Stimulated activated effector memory CD8-positive, alpha-beta T cell treated with anti-CD3 and anti-CD28 coated beads, Interleukin-12 subunit alpha, Interleukin-12 subunit beta, amount 100 ng/mL, for 72 hours (primary cell): ENCODE measurements at regions not wholly inside any gene's neighbourhood (a gene's known extent, or its start where the extent isn't known, plus 50 kb on each side); places are given as distances from the start of the nearest gene placed in this dataset.

Experiments
- ATAC-seq: fragments of 150-1000 bp; cut with Tn5 transposase; 2 replicates; pipeline ENCODE4 v1.10.0; 2021
- DNase-seq, 2 donors: peaks; one replicate each; pipeline ENCODE4 v3.0.0; 2021 to 2022; ENCODE audit warnings: low spot score in 2 of 2
- H3K27ac Mint-ChIP-seq: one replicate; pipeline ENCODE4 v1.8.0; 2022; ENCODE audit warnings: mild to moderate bottlenecking, mixed read lengths
- H3K36me3 Mint-ChIP-seq: one replicate; pipeline ENCODE4 v1.8.0; 2022; ENCODE audit warnings: mild to moderate bottlenecking, mixed read lengths
- H3K4me1 Mint-ChIP-seq: one replicate; pipeline ENCODE4 v1.8.0; 2022; ENCODE audit warnings: mixed read lengths
- H3K4me3 Mint-ChIP-seq: one replicate; pipeline ENCODE4 v1.8.0; 2022; ENCODE audit warnings: mild to moderate bottlenecking, mixed read lengths
- H3K9me3 Mint-ChIP-seq: one replicate; pipeline ENCODE4 v1.8.0; 2022; ENCODE audit warnings: mixed read lengths

- no peak overlapping the region for H3K4me3 Mint-ChIP-seq
- peaks cover 9% of the 10 kb centered on the region for H3K9me3 Mint-ChIP-seq
- H3K4me1 Mint-ChIP-seq, result no peaks in the 10 kb centered on the region
- no peak for DNase-seq
- H3K27ac Mint-ChIP-seq, result no peak overlapping the region
- no peaks in the 10 kb centered on the region for H3K36me3 Mint-ChIP-seq
- ATAC-seq, result no peak
Observed at GRCh38 chr9:82543726-82544125, 519.2 kb downstream of the RASEF start.

DNA sequence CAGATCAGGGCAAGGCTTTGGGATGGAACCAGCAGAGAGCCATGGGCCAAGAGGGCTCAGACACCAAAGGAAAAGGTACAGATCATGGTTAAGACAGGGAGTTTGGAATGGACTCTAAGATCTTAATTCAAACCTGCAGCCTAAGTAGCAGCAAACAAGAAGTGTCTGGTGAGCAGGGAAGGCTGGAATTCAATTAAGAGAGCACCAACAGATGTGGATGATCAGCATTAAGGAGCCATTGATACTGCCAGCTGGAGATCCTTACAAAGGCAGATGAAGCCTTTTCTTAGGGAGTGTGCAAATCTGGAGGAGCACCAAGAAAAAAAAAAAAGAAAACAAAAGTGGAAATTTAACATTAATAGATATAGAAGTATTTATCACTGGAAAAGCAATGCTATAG lies 516.8 kb downstream of the RASEF start:
- no peaks in the 10 kb centered on the region for H3K4me1 Mint-ChIP-seq
- peaks cover 6% of the 10 kb centered on the region for H3K9me3 Mint-ChIP-seq
- no peaks in the 10 kb centered on the region for H3K36me3 Mint-ChIP-seq
- H3K27ac Mint-ChIP-seq, result no peak overlapping the region
- DNase-seq (no peak), ATAC-seq (no peak)
- no peak overlapping the region for H3K4me3 Mint-ChIP-seq

DNA sequence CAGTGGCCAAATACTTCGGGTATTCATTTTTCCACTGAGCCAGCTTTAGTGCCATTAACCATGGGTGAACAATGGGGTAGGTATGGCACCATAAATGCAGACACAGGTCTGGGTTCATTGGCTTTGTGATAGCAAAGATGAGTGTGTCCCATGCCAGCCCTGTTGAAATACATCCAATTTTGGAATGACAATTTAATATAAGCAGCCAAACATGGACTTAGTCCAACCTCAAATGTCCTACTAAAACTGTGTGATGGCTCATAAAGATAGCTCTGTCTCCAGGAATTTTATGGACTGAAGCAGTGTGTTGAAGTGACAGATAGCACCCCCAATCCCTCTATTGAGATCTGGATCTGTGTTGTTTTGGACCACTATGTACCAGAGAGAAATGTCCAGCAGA lies 514.9 kb downstream of the RASEF start:
- Mint-ChIP-seq H3K9me3 (peaks cover 3% of the 10 kb centered on the region), H3K27ac (no peak overlapping the region), H3K4me3 (no peak overlapping the region), H3K4me1 (no peaks in the 10 kb centered on the region), H3K36me3 (no peaks in the 10 kb centered on the region)
- DNase-seq, result no peak
- no peak for ATAC-seq

DNA sequence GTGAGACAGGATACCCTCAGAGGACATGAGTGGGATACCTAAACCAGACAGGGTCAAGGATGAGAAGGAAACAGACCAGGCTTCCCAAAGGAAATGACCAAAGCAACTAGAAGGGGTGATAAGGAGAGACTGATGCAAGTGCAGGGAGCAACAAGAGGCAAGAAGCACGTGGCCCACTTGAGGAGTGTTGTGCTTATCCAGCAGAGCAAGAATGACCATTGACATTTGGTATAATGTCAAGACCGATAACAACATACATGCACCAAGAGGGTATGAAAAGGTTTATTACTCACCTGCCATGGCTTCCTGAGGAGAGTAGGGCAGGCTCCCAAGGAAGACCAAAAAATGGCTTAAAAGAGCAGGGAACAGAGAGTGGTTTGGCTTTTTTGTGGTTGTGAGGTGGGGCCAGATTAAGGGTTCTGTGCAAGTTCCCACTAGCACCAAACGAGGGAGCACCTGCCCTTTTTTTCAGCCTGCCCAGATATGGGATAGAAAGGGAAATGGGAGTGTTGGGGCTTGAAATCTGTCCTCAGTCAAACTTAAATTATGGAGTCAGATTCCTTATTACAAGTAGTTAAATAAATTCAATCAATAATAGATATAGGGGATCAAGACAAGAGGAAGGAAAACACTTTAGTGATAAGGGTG lies 513.6 kb downstream of the RASEF start:
- ATAC-seq (no peak), DNase-seq (no peak)
- Mint-ChIP-seq H3K36me3 (no peaks in the 10 kb centered on the region), H3K27ac (no peak overlapping the region), H3K4me3 (no peak overlapping the region), H3K9me3 (peaks cover 3% of the 10 kb centered on the region), H3K4me1 (no peaks in the 10 kb centered on the region)

- no peak overlapping the region for H3K4me3 Mint-ChIP-seq
- ATAC-seq (no peak), DNase-seq (no peak)
- no peaks in the 10 kb centered on the region for H3K4me1 Mint-ChIP-seq
- no peak overlapping the region for H3K27ac Mint-ChIP-seq
- H3K9me3 Mint-ChIP-seq, result no peaks in the 10 kb centered on the region
- no peaks in the 10 kb centered on the region for H3K36me3 Mint-ChIP-seq
Observed at GRCh38 chr9:82552784-82553183, 510.2 kb downstream of the RASEF start.

DNA sequence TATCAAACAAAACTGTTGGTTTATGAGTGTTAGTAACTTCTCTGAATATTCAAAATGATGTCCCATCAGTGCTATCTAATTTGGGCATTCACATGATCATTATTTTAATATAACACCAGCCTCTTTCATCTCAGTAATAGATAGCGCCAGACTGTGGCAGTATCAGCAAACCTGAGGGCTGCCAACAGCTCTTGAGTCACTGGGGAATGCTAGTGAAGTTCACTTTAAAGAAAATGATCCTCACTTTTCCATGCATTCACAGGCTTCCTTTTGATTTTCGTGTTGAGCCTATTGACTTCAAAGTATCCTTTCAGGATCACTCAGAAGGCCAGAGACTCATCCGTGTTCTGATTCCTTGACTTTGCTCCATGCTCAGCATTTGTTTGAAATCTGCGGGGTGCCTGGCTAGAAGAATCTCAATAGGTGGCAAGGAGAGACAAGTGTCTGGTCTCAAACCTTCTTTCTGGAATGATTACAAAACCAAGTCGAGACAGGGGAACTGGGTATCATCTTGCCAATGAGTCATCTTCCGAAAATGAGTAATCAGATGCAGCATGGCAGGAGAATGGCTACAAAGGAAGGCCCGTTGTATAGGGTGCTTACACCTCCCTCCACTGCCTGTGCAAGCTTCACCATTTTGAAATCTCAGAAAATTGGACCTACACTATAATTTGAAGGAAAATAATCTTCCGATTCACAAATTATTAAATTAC lies 509.1 kb downstream of the RASEF start:
- Mint-ChIP-seq H3K4me1 (no peaks in the 10 kb centered on the region), H3K4me3 (no peak overlapping the region), H3K36me3 (no peaks in the 10 kb centered on the region), H3K27ac (no peak overlapping the region), H3K9me3 (no peaks in the 10 kb centered on the region)
- DNase-seq, result no peak
- ATAC-seq, result no peak

DNA sequence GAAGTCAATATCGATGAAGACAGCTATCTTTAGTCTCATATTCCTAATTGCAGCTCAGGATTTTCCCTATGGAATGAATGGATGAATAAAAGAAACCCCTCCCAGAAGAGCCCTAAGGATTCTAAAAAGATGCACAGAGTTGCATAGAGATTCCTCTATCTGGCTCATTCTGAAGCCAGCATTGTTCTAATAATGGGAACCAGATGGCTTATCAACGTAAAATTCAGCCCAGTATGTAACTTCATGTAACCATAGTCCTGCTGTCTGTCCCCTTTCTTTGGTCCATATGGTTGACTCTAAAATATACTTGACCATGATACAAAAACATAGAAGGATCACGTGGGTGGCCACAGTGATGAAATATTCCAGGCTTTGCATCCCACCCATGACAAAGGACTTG lies 508.6 kb downstream of the RASEF start:
- DNase-seq (no peak), ATAC-seq (no peak)
- no peaks in the 10 kb centered on the region for H3K36me3 Mint-ChIP-seq
- H3K27ac Mint-ChIP-seq, result no peak overlapping the region
- no peak overlapping the region for H3K4me3 Mint-ChIP-seq
- H3K4me1 Mint-ChIP-seq, result no peaks in the 10 kb centered on the region
- H3K9me3 Mint-ChIP-seq, result no peaks in the 10 kb centered on the region

DNA sequence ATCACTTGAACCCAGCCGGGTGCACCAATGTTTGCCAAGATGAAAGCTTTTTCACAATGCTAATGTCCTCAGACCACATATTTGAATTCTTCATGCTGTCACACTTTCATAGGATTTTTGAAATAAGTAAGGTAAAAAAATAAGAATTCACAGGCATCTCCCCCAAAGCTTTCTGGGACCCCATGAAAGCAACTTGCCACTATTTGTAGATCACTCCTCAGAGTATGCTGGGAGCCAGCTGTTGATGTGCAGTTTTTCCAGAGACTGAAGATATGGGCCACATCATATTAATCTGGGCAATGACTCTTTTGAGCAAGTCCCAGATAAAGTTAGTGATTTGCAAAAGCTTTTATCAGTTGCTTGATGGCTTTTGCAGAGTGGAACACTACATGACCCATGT lies 507.9 kb downstream of the RASEF start:
- H3K27ac Mint-ChIP-seq, result no peak overlapping the region
- peaks cover 5% of the 10 kb centered on the region for H3K9me3 Mint-ChIP-seq
- H3K4me1 Mint-ChIP-seq, result no peaks in the 10 kb centered on the region
- DNase-seq (no peak), ATAC-seq (no peak)
- H3K4me3 Mint-ChIP-seq, result no peak overlapping the region
- no peaks in the 10 kb centered on the region for H3K36me3 Mint-ChIP-seq

GRCh38 chr9:82555431-82556051 lies 507.4 kb downstream of the RASEF start:
- ATAC-seq (no peak), DNase-seq (no peak)
- no peaks in the 10 kb centered on the region for H3K36me3 Mint-ChIP-seq
- no peaks in the 10 kb centered on the region for H3K4me1 Mint-ChIP-seq
- no peak overlapping the region for H3K27ac Mint-ChIP-seq
- peaks cover 5% of the 10 kb centered on the region for H3K9me3 Mint-ChIP-seq
- no peak overlapping the region for H3K4me3 Mint-ChIP-seq

GRCh38 chr9:82558346-82558745 lies 504.6 kb downstream of the RASEF start:
- DNase-seq, result no peak
- no peaks in the 10 kb centered on the region for H3K4me1 Mint-ChIP-seq
- H3K36me3 Mint-ChIP-seq, result no peaks in the 10 kb centered on the region
- peaks cover 9% of the 10 kb centered on the region for H3K9me3 Mint-ChIP-seq
- no peak for ATAC-seq
- H3K4me3 Mint-ChIP-seq, result no peak overlapping the region
- H3K27ac Mint-ChIP-seq, result no peak overlapping the region

DNA sequence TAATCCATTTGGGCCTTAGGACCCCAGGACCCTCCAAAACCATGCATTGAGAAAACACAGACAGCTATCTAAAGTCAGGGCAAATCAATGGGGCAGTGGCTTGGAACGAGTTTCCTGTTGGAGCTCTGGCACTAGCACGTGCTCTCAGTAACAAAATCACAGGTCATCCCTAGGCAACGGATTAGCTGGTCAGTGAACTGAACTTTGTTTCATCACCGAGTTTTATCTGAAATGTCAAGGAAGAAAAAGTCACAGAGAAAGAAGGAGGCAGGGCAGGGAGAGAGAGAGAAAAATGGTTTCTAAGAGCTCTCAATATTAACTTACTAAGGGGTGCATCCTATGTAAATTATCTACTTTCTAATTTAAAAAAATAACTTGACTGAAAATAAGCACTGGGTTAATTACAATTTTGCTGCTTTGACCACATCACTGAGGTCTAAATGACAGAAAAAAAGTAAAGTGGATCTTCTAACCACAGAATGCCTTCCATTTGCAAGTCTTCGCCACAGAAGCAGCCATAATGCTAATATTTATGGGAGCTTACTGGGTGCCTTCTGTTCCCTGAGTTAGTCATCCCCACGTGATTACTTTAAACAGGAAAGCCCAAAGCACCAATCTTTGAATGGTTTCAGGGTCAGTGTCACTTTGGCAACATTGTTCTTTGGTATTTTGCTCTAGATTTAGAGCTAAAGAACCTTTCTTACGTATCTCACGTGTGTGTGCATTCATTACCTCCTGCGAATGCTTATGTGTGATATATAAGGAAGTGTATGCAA lies 503.9 kb downstream of the RASEF start:
- no peak overlapping the region for H3K4me3 Mint-ChIP-seq
- DNase-seq (no peak), ATAC-seq (no peak)
- no peak overlapping the region for H3K27ac Mint-ChIP-seq
- peaks cover 9% of the 10 kb centered on the region for H3K9me3 Mint-ChIP-seq
- no peaks in the 10 kb centered on the region for H3K36me3 Mint-ChIP-seq
- H3K4me1 Mint-ChIP-seq, result no peaks in the 10 kb centered on the region

- Mint-ChIP-seq H3K9me3 (peaks cover 9% of the 10 kb centered on the region), H3K4me1 (no peaks in the 10 kb centered on the region), H3K36me3 (no peaks in the 10 kb centered on the region), H3K4me3 (no peak overlapping the region), H3K27ac (no peak overlapping the region)
- ATAC-seq (no peak), DNase-seq (no peak)
Observed at GRCh38 chr9:82560036-82560435, 502.9 kb downstream of the RASEF start.

- H3K27ac Mint-ChIP-seq, result no peak overlapping the region
- ATAC-seq, result no peak
Observed at GRCh38 chr9:82560457-82560904, 502.5 kb downstream of the RASEF start.

DNA sequence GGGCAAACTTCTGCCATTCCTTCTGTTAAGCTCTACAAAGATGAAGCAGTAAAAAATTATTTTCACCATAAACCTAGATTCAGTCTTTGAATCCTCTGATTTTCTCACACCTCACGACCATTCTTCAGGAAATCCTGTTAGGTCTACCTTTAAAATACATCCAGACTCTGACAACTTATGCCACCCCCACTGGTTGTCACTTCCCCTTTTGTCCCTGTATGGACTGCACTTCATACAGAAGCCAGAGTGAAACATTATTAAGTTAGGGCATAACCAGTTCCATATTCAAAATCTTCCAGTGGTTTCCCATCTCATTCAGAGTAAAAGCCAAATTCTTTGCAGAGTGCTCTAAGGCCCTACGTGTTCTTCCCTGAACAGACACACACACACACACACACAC lies 499.8 kb downstream of the RASEF start:
- Mint-ChIP-seq H3K36me3 (no peaks in the 10 kb centered on the region), H3K4me1 (no peaks in the 10 kb centered on the region)
- no peak for ATAC-seq

More at GRCh38 chr9:82560457-82560904, 502.5 kb downstream of the RASEF start:
- Mint-ChIP-seq H3K4me1 (no peaks in the 10 kb centered on the region), H3K9me3 (peaks cover 9% of the 10 kb centered on the region), H3K4me3 (no peak overlapping the region), H3K36me3 (no peaks in the 10 kb centered on the region)
- no peak for DNase-seq

GRCh38 chr9:82563841-82564240 lies 499.1 kb downstream of the RASEF start:
- no peak for DNase-seq
- Mint-ChIP-seq H3K9me3 (peaks cover 9% of the 10 kb centered on the region), H3K4me3 (no peak overlapping the region), H3K4me1 (no peaks in the 10 kb centered on the region), H3K27ac (no peak overlapping the region), H3K36me3 (no peaks in the 10 kb centered on the region)
- no peak for ATAC-seq

More for the DNA sequence above, 499.8 kb downstream of the RASEF start:
- no peak overlapping the region for H3K27ac Mint-ChIP-seq
- peaks cover 9% of the 10 kb centered on the region for H3K9me3 Mint-ChIP-seq
- H3K4me3 Mint-ChIP-seq, result no peak overlapping the region
- DNase-seq, result no peak
